GM10248 (cell line): ENCODE measurements at regions not wholly inside any gene's neighbourhood (a gene's known extent, or its start where the extent isn't known, plus 50 kb on each side); places are given as distances from the start of the nearest gene placed in this dataset.

Source experiments
- CTCF ChIA-PET: fragments of 300-600 bp; sonication (Branson Sonifier 250); formaldehyde crosslinking; extraction: SDS; loops from one replicate; lab custom pipeline; 2021; ENCODE audit warnings: antibody characterized with exemption; lab: Yijun Ruan, JAX
- POLR2A ChIA-PET: fragments of 350-650 bp; sonication (Branson Sonifier 250); formaldehyde crosslinking; extraction: SDS; loops from one replicate; lab custom pipeline; 2020; ENCODE audit warnings: antibody characterized with exemption; lab: Yijun Ruan, JAX
- DNase-seq: peaks from one replicate; pipeline ENCODE4 v3.0.0; 2012; ENCODE audit errors: extremely low spot score
- TF ChIP-seq, protein P1 (sequence below): IDR thresholded peaks from 2 replicates; pipeline ENCODE4 v1.5.1; 2012; ENCODE audit warnings: mild to moderate bottlenecking, low read depth; ENCODE audit errors: extremely low read depth, missing control alignments, control extremely low read depth

DNA sequence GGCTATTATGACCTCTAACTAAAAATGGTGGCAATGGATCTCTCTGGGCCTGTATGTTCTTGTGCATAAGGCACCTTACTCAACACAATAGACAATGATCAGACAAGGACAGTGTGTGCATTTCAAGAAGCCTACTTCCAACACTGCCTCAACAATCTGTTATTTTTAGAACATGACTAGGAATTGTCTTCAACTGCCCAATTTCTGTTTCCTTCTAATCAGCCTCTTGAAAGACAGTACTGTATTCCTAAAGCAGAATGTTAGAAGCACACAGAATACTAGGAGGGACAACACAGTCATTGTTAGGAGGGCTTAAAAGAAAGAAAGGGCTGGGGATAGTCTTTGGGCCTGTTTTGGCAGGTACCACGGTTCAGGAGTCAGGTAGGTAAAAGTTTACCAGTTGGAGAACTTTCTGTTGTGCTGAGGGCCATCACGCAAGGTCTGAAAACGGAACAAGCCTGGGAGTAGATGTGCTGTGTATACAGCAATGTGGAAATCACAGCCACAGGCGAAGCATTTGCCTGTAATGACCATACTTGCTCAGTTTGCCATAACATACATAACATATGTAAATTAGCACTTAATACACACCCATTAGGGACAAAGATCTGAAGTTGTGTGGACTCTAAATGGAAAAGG, 100.8 kb upstream of the ATXN3L start:
- CTCF ChIA-PET: no interaction called here
- POLR2A ChIA-PET: no interaction called here
- DNase-seq: no peak

DNA sequence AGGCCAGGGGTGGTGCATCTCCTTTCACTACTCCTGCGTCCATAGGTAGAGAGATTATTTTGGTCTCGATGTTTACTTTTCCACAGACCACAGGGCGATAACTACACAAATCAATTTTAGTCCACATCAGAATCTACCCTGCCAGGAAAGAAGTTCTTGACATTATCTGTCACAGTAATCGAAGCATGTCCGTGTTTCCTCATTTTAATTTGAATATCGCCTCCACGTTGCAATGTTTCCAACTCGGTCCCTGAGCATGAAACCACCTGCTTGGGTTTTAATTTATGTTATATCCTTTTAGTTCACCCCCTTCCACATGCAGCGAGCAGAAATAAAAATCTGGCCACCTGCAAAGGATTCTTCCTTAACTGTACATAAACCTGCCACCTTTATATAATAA, 100.1 kb upstream of the ATXN3L start:
- POLR2A ChIA-PET: no interaction called here

More for the DNA sequence above, 100.8 kb upstream of the ATXN3L start:
- TF ChIP-seq, protein P1, sequence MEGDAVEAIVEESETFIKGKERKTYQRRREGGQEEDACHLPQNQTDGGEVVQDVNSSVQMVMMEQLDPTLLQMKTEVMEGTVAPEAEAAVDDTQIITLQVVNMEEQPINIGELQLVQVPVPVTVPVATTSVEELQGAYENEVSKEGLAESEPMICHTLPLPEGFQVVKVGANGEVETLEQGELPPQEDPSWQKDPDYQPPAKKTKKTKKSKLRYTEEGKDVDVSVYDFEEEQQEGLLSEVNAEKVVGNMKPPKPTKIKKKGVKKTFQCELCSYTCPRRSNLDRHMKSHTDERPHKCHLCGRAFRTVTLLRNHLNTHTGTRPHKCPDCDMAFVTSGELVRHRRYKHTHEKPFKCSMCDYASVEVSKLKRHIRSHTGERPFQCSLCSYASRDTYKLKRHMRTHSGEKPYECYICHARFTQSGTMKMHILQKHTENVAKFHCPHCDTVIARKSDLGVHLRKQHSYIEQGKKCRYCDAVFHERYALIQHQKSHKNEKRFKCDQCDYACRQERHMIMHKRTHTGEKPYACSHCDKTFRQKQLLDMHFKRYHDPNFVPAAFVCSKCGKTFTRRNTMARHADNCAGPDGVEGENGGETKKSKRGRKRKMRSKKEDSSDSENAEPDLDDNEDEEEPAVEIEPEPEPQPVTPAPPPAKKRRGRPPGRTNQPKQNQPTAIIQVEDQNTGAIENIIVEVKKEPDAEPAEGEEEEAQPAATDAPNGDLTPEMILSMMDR: no peak

DNA sequence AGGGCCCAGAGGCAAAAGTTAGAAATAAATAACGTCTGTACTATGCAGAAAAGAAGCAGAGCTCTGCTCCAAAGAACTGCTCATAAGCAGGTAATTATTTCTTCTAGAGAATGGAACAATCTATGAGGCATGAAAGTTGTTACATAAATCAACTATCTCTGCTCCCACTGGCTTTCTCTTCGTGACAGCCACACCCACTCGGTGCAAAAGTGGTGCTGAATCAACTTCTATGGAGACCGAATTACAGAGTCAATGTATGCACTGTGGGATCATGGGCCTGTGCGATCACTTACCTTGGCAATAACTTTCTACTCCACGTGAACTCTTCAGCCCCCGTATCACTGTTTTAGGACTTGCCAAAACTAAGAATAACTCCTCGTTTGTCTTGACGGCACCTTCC, 99.4 kb upstream of the ATXN3L start:
- ChIA-PET CTCF (no interaction called here), POLR2A (no interaction called here)
- TF ChIP-seq, protein P1: no peak
- DNase-seq: no peak

More for the DNA sequence above, 100.1 kb upstream of the ATXN3L start:
- no peak for DNase-seq
- TF ChIP-seq, protein P1: no peak
- CTCF ChIA-PET: no interaction called here

DNA sequence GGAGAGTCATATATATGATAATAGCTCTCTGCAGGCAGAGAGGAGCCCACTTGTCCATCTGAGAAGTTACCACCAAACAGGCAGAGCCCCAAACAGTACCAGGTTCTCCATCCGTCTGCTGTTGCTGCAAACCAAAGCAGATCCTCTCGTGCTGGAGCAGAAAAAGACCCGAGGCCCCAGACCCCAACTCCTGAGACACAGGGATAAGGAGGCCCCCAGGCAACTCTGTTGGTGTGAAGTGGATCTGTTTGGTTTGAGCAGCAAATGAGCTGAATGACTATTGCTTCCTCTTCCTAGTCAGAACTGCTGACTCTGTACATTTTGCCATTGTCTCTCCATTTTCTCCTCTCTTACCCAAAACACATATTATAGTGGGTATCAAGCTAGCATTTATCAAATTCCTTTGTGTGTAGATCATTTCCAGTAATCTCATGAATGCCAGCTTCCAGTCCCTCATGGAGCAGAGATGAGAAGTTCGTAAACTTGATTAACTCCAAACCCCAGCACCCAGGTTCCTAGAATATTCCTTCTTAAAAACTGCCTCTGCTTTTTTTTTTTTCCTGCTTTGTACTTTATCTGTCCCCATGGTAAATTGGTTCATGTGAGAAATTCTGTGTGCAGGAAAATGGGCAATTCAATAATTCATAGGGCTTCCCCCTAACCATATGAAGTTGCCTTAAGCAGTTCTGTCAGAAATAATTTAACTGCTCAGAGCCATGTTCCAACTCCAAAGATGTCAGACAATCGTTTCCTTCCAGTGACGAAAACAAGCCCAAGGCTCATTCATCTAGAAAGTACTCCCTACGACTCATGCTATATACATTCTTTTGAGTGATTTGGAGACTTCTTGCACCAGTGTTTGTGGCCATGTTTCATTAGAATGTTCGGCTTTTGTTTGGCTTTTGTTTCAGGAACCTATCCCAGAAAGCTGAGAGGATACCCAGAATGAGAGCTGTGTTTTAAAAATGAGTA, 98.6 kb upstream of the ATXN3L start:
- POLR2A ChIA-PET: no interaction called here
- CTCF ChIA-PET: interaction anchor here (1.0 kb wide), 1 partner anchor 11 kb away, joined by 3 read pairs; no protein-coding TSS in a partner anchor
- TF ChIP-seq, protein P1: no peak
- DNase-seq: no peak

DNA sequence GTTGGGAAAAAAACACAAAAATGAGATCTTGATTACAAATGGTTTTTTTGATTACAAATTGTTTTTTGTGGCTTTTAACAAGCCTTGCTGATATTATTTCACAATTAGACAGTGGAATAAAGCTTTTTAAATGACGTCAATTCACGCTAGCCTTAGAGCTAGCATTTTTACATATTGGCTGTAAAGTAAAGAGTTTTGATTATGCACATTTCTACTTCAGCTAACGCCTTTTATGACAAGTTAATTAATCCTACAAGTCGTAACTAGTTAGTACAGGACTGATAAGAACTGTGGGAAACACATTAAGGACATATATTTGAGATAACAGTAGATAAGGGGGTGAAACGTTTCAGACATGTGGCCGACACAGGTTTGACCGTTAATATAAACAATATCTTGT, 95.7 kb upstream of the ATXN3L start:
- ChIA-PET POLR2A (no interaction called here), CTCF (no interaction called here)
- DNase-seq: no peak
- TF ChIP-seq, protein P1: no peak

DNA sequence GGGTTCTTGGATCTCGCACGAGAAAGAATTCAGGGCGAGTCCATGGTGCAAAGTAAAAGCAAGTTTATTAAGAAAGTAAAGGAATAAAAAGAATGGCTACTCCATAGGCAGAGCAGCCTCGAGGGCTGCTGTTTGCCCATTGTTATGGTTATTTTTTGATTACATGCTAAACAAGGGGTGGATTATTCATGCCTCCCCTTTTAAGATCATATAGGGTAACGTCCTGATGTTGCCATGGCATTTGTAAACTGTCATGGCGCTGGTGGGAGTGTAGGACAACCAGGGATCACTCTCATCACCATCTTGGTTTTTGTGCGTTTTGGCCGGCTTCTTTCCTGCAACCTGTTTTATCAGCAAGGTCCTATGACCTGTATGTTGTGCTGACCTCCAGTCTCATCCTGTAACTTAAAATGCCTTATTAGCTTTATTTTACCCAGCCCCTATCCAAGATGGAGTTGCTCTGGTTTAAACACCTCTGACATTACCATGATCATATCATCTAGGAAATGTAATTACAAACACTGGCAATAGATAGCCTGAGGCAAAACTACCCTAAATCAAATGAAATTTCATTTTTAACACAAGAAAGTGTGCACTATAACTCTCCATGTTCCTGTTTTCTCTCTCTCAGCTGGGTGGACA, 94.3 kb upstream of the ATXN3L start:
- ChIA-PET CTCF (no interaction called here), POLR2A (no interaction called here)
- TF ChIP-seq, protein P1: no peak
- DNase-seq: no peak
